Stimulated activated CD4-positive, alpha-beta T cell treated with anti-CD3 and anti-CD28 coated beads, Interleukin-12 subunit alpha, Interleukin-12 subunit beta, amount 100 ng/mL, for 48 hours (primary cell): ENCODE measurements at regions not wholly inside any gene's neighbourhood (a gene's known extent, or its start where the extent isn't known, plus 50 kb on each side); places are given as distances from the start of the nearest gene placed in this dataset.

Experiments used
- DNase-seq, 3 donors: peaks; one replicate each; pipeline ENCODE4 v3.0.0-alpha.2; 2020; ENCODE audit warnings: low read depth in 2 of 3, low spot score in 1 of 3

- DNase-seq, result no peak
Observed at GRCh38 chr12:44961887-44962286, 85.8 kb upstream of the NELL2 start.

DNA sequence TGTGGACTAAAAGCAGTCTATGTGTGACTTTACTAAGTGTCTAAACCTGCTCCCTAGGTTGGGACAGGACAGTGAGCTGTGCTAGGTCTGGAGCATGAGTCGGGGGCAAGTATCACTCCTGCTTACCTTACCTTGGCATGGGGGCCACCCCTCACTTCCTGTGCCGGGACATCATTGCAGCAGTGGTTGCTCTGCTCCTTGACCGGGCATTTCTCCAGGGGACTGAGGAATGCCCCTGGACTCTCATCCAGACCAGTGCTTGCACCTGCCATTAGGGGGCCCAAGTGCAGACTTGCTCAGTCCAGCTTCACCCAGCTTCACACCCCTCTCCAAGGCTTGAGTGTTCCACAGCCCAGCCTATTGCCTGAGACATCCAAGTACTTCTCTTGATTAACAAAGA is 84.7 kb upstream of the NELL2 start:
- DNase-seq, result no peak

- no peak for DNase-seq
Observed at GRCh38 chr12:44960423-44960822, 84.3 kb upstream of the NELL2 start.

- no peak for DNase-seq
Observed at GRCh38 chr12:44947163-44947562, 71.0 kb upstream of the NELL2 start.

DNA sequence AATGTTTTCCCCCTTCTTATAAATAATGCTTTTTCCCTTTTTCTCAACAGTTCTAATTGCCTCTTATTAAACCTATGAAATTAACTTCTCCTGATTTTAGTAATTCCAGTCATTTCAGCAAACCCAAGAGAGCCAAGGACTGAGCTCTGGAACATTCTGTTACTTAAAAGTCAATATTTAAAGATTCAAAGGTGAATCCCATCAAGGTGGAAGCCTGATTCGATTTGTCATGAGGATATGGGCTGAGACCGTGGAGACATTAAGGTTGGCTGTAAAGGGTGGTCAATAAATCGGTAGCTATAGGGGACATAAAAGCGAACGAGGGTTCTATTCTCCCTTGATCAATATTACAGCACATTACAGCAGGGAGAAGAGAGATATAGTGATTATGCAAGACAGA is 66.6 kb upstream of the NELL2 start:
- no peak for DNase-seq

GRCh38 chr12:44930972-44931600 is 55.0 kb upstream of the NELL2 start:
- DNase-seq, result peak in 1 of 3 donors; percentile 18

- DNase-seq, result no peak
Observed at GRCh38 chr12:44929236-44929885, 53.2 kb upstream of the NELL2 start.
